AG08396 (cell line): ENCODE measurements at regions not wholly inside any gene's neighbourhood (a gene's known extent, or its start where the extent isn't known, plus 50 kb on each side); places are given as distances from the start of the nearest gene placed in this dataset.

Source experiments
- DNase-seq: peaks from one replicate; pipeline ENCODE4 v3.0.0; 2012; ENCODE audit warnings: low spot score, mixed read lengths

GRCh38 chr20:19929012-19929360 lies 88.2 kb upstream of the NAA20 start:
- DNase-seq = no peak

GRCh38 chr20:19929481-19930145 lies 87.5 kb upstream of the NAA20 start:
- DNase-seq = peak; percentile 35

- no peak for DNase-seq
Measured at GRCh38 chr20:19930426-19930825, 86.7 kb upstream of the NAA20 start.

- peak; percentile 67 for DNase-seq
Measured at GRCh38 chr20:19932170-19932667, 84.9 kb upstream of the NAA20 start.

- DNase-seq = no peak
Measured at GRCh38 chr20:19934792-19935491, 82.2 kb upstream of the NAA20 start.

- no peak for DNase-seq
Measured at GRCh38 chr20:19935842-19936241, 81.3 kb upstream of the NAA20 start.

GRCh38 chr20:19936466-19937200 lies 80.5 kb upstream of the NAA20 start:
- no peak for DNase-seq

- DNase-seq = no peak
Measured at GRCh38 chr20:19937218-19937617, 79.9 kb upstream of the NAA20 start.

- DNase-seq = no peak
Measured at GRCh38 chr20:19937651-19938420, 79.3 kb upstream of the NAA20 start.

- no peak for DNase-seq
Measured at GRCh38 chr20:19938421-19939090, 78.6 kb upstream of the NAA20 start.

GRCh38 chr20:19940988-19941460 lies 76.1 kb upstream of the NAA20 start:
- DNase-seq = no peak

- no peak for DNase-seq
Measured at GRCh38 chr20:19942611-19943010, 74.6 kb upstream of the NAA20 start.

GRCh38 chr20:19943061-19943521 lies 74.1 kb upstream of the NAA20 start:
- DNase-seq = no peak

- DNase-seq = peak; percentile 32
Measured at GRCh38 chr20:19944772-19945459, 72.2 kb upstream of the NAA20 start.

GRCh38 chr20:19945732-19946670 lies 71.2 kb upstream of the NAA20 start:
- no peak for DNase-seq

- DNase-seq = peak; percentile 57
Measured at GRCh38 chr20:19947611-19948264, 69.4 kb upstream of the NAA20 start.

- no peak for DNase-seq
Measured at GRCh38 chr20:19949195-19949867, 67.8 kb upstream of the NAA20 start.

- no peak for DNase-seq
Measured at GRCh38 chr20:19950042-19950441, 67.1 kb upstream of the NAA20 start.

GRCh38 chr20:19952392-19952791 lies 64.8 kb upstream of the NAA20 start:
- no peak for DNase-seq
